ENCODE measurements at regions not wholly inside any gene's neighbourhood (a gene's known extent, or its start where the extent isn't known, plus 50 kb on each side); places are given as distances from the start of the nearest gene placed in this dataset.

GRCh38 chr4:18582841-18583240 is 561.3 kb upstream of the LCORL start:
- no peak for DNase-seq (ENCODE audit: low read depth in 2 of 2)

- no peak for DNase-seq (ENCODE audit: low read depth in 2 of 2)
Measured at GRCh38 chr4:18578307-18578706, 556.8 kb upstream of the LCORL start.

- DNase-seq (ENCODE audit: low read depth in 2 of 2), result no peak
Measured at GRCh38 chr4:18572481-18572880, 550.9 kb upstream of the LCORL start.

- no peak for DNase-seq (ENCODE audit: low read depth in 2 of 2)
Measured at GRCh38 chr4:18571301-18571761, 549.8 kb upstream of the LCORL start.

- DNase-seq (ENCODE audit: low read depth in 2 of 2), result no peak
Measured at GRCh38 chr4:18570370-18570769, 548.8 kb upstream of the LCORL start.

DNA sequence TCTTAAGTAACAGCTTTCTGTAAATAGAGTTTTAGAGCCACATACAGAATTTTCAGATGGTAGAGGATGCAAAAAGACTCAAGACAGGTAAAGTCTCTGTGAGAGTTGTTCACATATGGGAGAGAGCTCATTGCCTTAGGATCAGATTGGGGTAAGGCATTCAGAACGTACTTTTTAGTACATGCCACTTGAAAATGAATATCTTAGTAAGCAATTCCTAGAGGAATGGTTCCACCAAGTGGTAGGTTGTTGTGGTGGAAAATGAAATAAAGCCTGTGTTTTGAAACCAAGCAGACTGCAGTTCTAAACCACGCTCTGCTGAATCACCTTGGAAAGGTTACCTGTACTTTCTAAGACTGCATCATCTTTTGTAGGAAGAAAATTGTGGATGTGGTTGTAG is 547.0 kb upstream of the LCORL start:
- DNase-seq (ENCODE audit: low read depth in 2 of 2), result no peak

- DNase-seq (ENCODE audit: low read depth in 2 of 2), result no peak
Measured at GRCh38 chr4:18566970-18567799, 545.6 kb upstream of the LCORL start.

GRCh38 chr4:18559492-18559891 is 537.9 kb upstream of the LCORL start:
- no peak for DNase-seq (ENCODE audit: low read depth in 2 of 2)

GRCh38 chr4:18556402-18556801 is 534.8 kb upstream of the LCORL start:
- DNase-seq (ENCODE audit: low read depth in 2 of 2), result no peak

DNA sequence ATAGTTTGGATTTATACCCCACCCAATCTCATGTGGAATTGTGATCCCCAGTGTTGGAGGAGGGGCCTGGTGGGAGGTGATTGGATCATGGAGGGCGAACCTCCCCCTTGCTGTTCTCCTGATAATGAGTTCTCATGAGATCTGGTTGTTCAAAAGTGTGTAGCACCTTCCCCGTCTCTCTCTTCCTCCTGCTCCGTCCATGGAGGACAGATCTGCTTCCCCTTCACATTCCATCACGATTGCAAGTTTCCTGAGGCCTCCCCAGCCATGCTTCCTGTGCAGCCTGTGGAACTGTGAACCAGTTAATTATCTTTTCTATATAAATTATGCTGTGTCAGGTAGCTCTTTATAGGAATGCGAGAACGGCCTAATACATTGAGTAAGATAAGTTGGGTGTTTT is 518.8 kb upstream of the LCORL start:
- DNase-seq (ENCODE audit: low read depth in 2 of 2), result no peak

DNA sequence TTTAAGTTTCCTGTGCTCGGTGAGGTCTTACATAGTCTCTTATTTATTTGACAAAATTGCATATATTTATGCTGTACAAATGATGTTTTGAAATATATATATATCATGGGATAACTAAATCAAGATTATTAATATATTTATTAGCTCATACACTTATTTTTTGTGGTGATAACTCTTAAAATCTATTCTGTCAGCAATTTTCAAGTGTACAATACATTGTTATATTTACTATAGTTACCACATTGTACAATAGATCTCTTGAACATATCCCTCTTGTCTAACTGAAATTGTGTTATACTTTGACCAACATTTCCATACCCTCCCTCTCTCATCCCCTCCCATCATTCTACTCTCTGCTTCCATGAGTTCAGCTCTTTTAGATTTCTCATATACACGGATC is 516.6 kb upstream of the LCORL start:
- DNase-seq (ENCODE audit: low read depth in 2 of 2), result no peak

- DNase-seq (ENCODE audit: low read depth in 2 of 2), result no peak
Measured at GRCh38 chr4:18536428-18536827, 514.9 kb upstream of the LCORL start.

DNA sequence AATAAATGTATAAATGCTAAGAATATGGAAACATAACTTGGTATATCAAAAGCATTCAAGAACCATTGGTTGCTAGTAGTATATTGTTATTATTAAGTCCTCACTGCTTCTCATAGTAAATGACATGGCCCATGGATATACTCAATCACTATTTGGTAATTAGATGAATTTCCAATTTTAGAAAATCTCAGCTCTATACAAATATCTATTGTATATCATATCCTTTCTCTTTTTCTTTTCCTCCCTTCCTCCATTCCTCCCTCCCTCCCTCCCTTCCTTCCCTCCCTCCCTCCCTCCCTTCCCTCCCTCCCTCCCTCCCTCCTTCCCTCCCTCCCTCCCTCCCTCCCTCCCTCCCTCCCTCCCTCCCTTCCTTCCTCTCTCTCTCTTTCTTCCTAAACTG is 514.4 kb upstream of the LCORL start:
- no peak for DNase-seq (ENCODE audit: low read depth in 2 of 2)

DNA sequence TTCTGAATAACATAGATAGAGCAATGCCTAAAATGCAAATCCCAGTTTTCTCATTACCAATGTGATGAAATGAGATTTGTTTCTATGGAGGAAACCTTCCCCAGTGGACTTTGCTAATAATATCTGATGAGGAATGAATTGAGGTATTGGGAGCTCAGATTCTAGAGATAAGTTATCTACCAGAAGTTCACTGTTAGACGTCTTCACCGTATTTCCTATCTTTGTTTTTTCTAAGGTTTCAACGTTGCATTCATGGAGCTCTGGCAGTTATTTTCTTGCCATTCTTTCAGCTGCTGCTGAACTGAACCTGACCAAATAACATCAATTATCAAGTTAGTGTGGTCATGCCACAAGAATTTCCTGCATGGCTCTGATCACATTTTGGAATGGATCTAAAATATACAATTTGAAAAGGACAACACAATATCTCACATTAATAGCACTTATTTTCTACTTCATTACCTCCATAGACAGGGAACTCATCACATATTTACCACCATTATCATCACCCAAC is 511.8 kb upstream of the LCORL start:
- no peak for DNase-seq (ENCODE audit: low read depth in 2 of 2)

DNA sequence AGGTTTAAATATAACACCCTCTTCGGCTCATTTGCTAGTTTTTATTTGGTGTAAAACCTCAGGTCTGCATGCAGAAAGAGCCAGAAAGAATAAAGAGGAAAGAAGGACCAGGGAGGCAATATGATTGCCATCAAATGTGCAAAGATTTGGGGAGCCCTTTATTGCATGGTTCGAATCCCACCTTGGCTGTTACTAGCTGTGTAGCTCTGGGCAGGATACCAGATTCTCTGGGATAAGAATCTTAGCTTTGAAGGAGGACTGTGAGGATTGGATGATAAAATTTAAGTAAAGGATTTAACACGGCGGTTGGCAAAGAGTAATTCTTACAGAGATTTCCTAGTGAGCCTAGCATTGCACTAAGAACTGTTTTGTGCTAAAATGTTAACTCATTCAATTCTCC is 510.2 kb upstream of the LCORL start:
- DNase-seq (ENCODE audit: low read depth in 2 of 2), result no peak

DNA sequence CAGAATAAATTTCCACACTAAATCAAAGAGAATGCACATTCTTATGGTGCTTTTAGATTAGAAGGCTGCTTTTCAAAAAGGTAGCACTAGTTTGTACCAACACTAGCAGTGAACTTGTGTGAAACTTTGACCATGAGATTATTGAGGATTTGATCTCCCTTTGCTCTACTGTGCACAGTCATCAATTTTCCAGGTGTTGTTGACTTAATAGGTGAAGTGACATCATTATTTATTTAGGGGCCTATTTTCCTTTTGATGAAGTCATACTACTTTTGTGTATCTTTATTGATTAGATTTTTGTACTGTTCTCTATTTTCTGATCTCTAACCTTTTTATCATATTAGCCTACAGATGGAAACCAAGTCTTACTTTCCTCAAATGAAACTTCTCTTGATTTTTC is 507.9 kb upstream of the LCORL start:
- no peak for DNase-seq (ENCODE audit: low read depth in 2 of 2)

DNA sequence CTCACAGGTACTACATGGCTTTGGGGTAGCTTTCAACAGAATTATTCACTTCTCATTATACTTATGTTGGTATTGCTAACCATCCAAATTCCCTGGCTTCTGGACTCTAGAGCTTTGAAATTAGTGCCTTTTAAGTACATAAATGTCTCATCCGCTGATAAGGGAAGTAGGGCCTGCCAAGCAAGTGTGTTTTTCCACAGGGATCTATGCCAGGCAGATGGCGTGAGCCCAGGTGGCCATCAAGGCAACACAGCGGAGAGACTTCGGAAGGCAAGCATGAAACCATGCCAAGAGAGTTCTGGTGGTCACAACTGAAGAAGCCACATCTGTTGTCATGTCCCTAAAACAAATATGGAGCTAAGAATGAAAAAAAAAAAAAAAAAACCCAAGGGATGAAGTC is 503.1 kb upstream of the LCORL start:
- no peak for DNase-seq (ENCODE audit: low read depth in 2 of 2)

GRCh38 chr4:18518098-18518497 is 496.5 kb upstream of the LCORL start:
- no peak for DNase-seq (ENCODE audit: low read depth in 2 of 2)

DNA sequence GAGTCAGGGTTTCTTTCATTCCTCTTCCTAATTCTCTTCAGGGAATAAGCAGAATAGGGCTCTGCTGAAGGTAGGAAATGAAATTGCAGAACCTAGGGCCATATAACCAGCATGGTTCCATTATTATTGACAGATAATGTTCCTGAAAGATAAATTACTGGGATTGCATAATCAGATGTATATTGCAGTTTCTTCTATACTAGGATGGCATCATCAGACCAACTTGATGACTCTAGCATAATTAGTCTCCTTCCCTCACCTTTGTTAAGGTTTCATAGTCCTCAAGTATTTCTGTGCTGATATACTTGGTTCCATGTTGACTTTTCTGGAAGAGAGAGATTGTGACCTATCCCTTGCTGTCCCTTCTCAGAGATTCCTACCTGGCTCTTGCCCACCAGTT is 492.3 kb upstream of the LCORL start:
- no peak for DNase-seq (ENCODE audit: low read depth in 2 of 2)

DNA sequence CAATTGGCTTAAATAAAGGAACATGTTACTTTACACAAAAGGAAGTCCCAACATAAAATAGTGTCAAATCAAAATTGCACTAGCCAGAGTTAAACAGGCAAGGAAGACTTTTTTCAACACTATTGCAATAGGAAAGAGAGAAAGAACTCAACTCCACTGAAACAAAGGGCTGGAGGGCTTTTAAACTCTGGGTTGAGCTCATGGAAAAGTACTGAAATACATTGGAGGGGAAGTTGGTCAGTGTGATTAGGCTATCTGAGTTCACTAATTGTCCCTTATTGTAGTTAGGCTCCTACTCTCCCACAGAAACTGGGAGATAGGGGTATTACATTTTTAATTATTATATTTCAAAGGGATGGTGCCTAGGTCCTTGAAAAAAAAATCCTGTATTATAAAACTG is 491.2 kb upstream of the LCORL start:
- no peak for DNase-seq (ENCODE audit: low read depth in 2 of 2)

DNA sequence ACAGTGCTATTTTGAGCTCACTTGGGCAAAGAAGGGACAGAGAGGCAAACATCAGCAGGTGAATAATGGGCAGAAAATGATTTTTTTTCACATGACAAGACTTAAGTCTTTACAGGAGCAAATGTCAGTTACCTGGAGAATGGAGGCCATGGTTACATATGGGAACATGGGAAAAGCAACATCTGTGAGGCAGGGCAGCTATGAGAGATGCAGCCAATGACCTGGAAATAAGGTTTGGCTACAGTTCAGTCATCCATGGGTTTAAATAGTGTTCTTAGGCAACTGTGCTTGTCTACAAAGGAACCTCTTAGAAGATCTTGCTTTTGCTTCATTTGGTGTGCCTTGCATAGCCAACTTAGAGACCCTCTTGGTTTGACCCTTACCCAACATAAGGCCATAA is 490.2 kb upstream of the LCORL start:
- no peak for DNase-seq (ENCODE audit: low read depth in 2 of 2)

- no peak for DNase-seq (ENCODE audit: low read depth in 2 of 2)
Measured at GRCh38 chr4:18508786-18509185, 487.2 kb upstream of the LCORL start.

- no peak for DNase-seq (ENCODE audit: low read depth in 2 of 2)
Measured at GRCh38 chr4:18480928-18481327, 459.4 kb upstream of the LCORL start.

DNA sequence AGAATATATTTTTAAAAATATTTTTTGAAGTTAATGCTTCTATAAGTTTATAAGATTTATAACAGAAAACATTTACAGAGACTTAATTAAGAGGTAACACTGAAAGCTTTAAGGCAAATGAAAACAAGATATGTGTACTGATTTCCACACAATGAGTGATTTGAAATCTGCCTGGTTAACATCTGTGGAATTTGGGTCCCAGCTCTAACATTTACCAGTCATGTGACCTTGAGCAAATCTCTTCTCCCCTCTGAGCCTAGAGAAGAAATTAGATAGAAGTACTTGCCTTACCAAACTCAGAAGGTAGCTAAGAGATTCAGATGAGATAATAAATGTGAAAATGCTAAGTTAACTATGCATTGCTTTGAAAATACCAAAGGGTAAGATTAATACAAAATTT is 458.8 kb upstream of the LCORL start:
- DNase-seq (ENCODE audit: low read depth in 2 of 2), result no peak

All from stimulated activated CD4-positive, alpha-beta T cell treated with anti-CD3 and anti-CD28 coated beads, Interleukin-12 subunit alpha, Interleukin-12 subunit beta, amount 100 ng/mL, for 24 hours (primary cell).